ENCODE measurements at regions not wholly inside any gene's neighbourhood (a gene's known extent, or its start where the extent isn't known, plus 50 kb on each side); places are given as distances from the start of the nearest gene placed in this dataset.

DNA sequence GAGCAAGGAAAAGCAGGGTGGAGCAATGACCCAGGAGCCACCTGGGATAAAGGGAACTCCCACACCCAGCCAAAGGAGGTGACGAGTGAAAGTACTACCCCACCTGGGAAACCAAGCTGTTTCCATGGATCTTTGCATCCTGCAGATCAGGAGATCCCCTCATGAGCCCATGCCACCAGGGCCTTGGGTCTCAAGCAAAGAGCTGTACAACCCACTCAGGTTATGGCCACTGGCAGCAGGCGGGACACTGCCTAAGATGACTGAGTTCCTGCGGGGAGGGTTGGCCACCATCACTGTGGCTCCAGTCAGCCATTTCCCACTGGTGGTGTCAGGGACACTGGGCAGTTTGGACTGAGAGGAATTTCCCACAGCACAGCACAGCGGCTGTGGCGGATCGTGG lies 225.7 kb downstream of the CDH9 start:
- H4K20me1 ChIP-seq (replicated peaks; ENCODE audit: control insufficient read depth, extremely low read depth, insufficient read depth, low read length) = no peaks in the 10 kb centered on the region
- POLR2A ChIA-PET = no interaction called here
- no peaks in the 10 kb centered on the region for H3K79me2 ChIP-seq (ENCODE audit: control insufficient read depth, insufficient read depth, low read length)
- intact Hi-C loops (cut with micrococcal nuclease) (no loop called here), dilution Hi-C loops (cut with MboI; ENCODE audit: extremely low pct_ligation_motif_present, low sequenced_read_pairs) (no loop called here)
- no TSS peak for BruUV-seq (replicated peaks)
- H3K4me3 ChIP-seq (replicated peaks in 1 of 3; ENCODE audit: insufficient read depth in 1 of 3, low read depth in 1 of 3, low read length in 3 of 3) = no peak overlapping the region
- no peak overlapping the region for H3K4me2 ChIP-seq (ENCODE audit: insufficient read depth, low read length)
- H2AFZ ChIP-seq (ENCODE audit: low read depth, low read length) = no peak overlapping the region
- H3K9me1 ChIP-seq (replicated peaks; ENCODE audit: control insufficient read depth, extremely low read depth, insufficient read depth, low read length) = no peaks in the 10 kb centered on the region
- H3K9ac ChIP-seq (replicated peaks; ENCODE audit: extremely low read depth, insufficient read depth, low read length) = no peak overlapping the region
- H3K9me3 ChIP-seq (replicated peaks; ENCODE audit: control insufficient read depth, insufficient read depth, low read length) = peaks cover 2% of the 10 kb centered on the region
- no peaks in the 10 kb centered on the region for H3K4me1 ChIP-seq (ENCODE audit: control insufficient read depth, extremely low read depth, insufficient read depth, low read length)
- DNase-seq (ENCODE audit: low read depth, low spot score) = no peak
- no peak overlapping the region for H3K27ac ChIP-seq (ENCODE audit: insufficient read depth, low read depth, low read length)
- no peaks in the 10 kb centered on the region for H3K36me3 ChIP-seq (ENCODE audit: control insufficient read depth in 2 of 2, extremely low read depth in 1 of 2, insufficient read depth in 2 of 2, low read length in 2 of 2)
- CTCF ChIA-PET = no interaction called here
- FAIRE-seq = no peak
- TF ChIP-seq EZH2 (IDR thresholded peaks at IDR 0.05; ENCODE audit: borderline replicate concordance, low read depth, low read length, severe bottlenecking) (no peak), GATA2 (IDR thresholded peaks at IDR 0.05; ENCODE audit: insufficient read depth, insufficient read length, low read depth, low read length) (no peak), MYC (IDR thresholded peaks at IDR 0.05; ENCODE audit: low read depth, low read length) (no peak), JUN (IDR thresholded peaks at IDR 0.05; ENCODE audit: borderline replicate concordance, insufficient read depth, insufficient read length, low read depth) (no peak)
- H3K27me3 ChIP-seq (ENCODE audit: control insufficient read depth in 2 of 2, insufficient read depth in 2 of 2, low read length in 2 of 2) = no peaks in the 10 kb centered on the region

DNA sequence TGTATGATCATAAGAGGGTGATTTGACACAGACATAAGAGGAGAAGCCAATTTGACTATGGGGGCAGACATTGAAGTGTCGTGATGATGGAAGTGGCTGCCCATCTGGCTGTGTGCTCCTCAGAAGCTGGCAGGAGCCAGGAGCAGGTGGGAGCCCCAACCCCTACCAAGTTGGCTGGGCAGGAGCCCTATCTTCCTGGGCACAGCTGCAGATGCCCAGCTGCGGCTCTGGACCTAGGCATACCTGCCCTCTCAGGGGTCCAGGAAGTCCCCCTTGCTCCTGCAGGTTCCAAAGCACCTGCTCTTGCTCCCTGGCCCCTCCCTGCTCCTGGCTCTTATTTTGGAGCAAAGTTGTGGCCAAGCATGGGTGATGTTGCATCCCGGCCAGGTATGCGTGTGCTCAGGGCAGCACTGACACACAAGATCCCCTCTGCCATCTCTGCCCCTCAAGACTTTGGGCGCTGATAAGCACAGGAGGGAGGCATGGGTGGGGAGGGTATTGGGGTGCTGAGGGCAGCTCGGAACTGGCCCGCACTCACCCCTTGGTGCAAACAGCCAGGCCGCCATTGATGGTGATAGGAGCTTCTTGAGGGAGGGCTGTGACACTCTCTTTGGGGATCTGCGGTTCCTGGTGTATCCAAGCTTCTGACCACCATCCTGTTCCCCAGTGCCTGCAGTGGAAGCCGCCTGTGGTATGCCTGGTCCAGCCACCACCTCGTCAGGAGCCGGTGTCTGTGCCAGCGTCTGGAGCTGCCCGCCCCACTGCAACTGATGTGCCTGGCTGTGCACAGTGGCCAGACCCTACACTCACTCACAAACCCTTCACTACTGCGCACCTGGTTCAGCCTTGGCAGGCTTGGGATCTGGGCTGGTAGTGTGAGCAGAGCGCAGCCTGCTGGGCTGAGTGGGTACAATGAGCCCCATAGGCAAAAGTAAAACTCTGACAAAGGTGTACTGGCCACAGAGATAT lies 230.9 kb downstream of the CDH9 start:
- Histone ChIP-seq H3K9me1 (replicated peaks; ENCODE audit: control insufficient read depth, extremely low read depth, insufficient read depth, low read length) (no peaks in the 10 kb centered on the region), H3K9me3 (replicated peaks; ENCODE audit: control insufficient read depth, insufficient read depth, low read length) (no peaks in the 10 kb centered on the region), H3K27ac (ENCODE audit: insufficient read depth, low read depth, low read length) (no peak overlapping the region), H3K4me2 (ENCODE audit: insufficient read depth, low read length) (no peak overlapping the region), H2AFZ (ENCODE audit: low read depth, low read length) (no peak overlapping the region), H3K4me1 (ENCODE audit: control insufficient read depth, extremely low read depth, insufficient read depth, low read length) (no peaks in the 10 kb centered on the region), H3K36me3 (ENCODE audit: control insufficient read depth in 2 of 2, extremely low read depth in 1 of 2, insufficient read depth in 2 of 2, low read length in 2 of 2) (no peaks in the 10 kb centered on the region), H3K27me3 (ENCODE audit: control insufficient read depth in 2 of 2, insufficient read depth in 2 of 2, low read length in 2 of 2) (no peaks in the 10 kb centered on the region), H3K9ac (replicated peaks; ENCODE audit: extremely low read depth, insufficient read depth, low read length) (no peak overlapping the region), H4K20me1 (replicated peaks; ENCODE audit: control insufficient read depth, extremely low read depth, insufficient read depth, low read length) (no peaks in the 10 kb centered on the region), H3K4me3 (replicated peaks in 1 of 3; ENCODE audit: insufficient read depth in 1 of 3, low read depth in 1 of 3, low read length in 3 of 3) (no peak overlapping the region), H3K79me2 (ENCODE audit: control insufficient read depth, insufficient read depth, low read length) (no peaks in the 10 kb centered on the region)
- no peak for TF ChIP-seq GATA2 (IDR thresholded peaks at IDR 0.05; ENCODE audit: insufficient read depth, insufficient read length, low read depth, low read length)
- no peak for TF ChIP-seq MAX (IDR thresholded peaks at IDR 0.05; ENCODE audit: insufficient read depth, insufficient read length)
- intact Hi-C loops (cut with micrococcal nuclease) = no loop called here
- no peak for FAIRE-seq
- DNase-seq (ENCODE audit: low read depth, low spot score) = no peak
- dilution Hi-C loops (cut with MboI; ENCODE audit: extremely low pct_ligation_motif_present, low sequenced_read_pairs) = no loop called here
- ChIA-PET POLR2A (no interaction called here), CTCF (no interaction called here)
- BruUV-seq (replicated peaks) = no TSS peak
